ENCODE measurements at regions not wholly inside any gene's neighbourhood (a gene's known extent, or its start where the extent isn't known, plus 50 kb on each side); places are given as distances from the start of the nearest gene placed in this dataset.

DNA sequence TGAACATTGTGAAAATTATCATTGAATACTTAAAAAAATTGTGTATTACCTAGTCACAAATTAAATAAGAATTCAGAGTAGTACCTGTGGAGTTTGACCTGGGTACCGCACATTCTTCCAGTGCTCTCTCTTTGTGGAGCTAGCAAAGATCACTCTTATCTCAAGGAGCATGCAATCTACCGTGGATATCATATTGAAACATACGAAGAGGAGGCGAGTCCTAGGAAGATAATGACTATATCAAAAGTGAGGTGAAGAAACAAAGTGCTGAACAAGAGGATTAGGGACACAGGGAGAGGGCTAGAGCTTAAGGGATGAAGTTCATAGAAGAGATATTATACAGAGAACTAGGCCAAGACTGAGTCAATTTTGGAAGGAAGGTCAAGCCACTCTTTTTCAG, 55.9 kb upstream of the NR3C1 start:
- no peak for DNase-seq
- H3K27me3 ChIP-seq (replicated peaks in 1 of 7): no peaks in the 10 kb centered on the region
- H3K36me3 ChIP-seq: no peaks in the 10 kb centered on the region
- TF ChIP-seq, protein P1, sequence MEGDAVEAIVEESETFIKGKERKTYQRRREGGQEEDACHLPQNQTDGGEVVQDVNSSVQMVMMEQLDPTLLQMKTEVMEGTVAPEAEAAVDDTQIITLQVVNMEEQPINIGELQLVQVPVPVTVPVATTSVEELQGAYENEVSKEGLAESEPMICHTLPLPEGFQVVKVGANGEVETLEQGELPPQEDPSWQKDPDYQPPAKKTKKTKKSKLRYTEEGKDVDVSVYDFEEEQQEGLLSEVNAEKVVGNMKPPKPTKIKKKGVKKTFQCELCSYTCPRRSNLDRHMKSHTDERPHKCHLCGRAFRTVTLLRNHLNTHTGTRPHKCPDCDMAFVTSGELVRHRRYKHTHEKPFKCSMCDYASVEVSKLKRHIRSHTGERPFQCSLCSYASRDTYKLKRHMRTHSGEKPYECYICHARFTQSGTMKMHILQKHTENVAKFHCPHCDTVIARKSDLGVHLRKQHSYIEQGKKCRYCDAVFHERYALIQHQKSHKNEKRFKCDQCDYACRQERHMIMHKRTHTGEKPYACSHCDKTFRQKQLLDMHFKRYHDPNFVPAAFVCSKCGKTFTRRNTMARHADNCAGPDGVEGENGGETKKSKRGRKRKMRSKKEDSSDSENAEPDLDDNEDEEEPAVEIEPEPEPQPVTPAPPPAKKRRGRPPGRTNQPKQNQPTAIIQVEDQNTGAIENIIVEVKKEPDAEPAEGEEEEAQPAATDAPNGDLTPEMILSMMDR (IDR thresholded peaks at IDR 0.05 in 8 of 11, conservative IDR thresholded peaks at IDR 0.05 in 3 of 11): no peak
- TF ChIP-seq POLR2A (IDR thresholded peaks at IDR 0.05) (no peak), POLR2AphosphoS5 (IDR thresholded peaks at IDR 0.05) (no peak)
- intact Hi-C loops (cut with DNase I; ENCODE audit: low total_unique reads): no loop called here
- no peak overlapping the region for H3K4me3 ChIP-seq
- H3K4me1 ChIP-seq: no peaks in the 10 kb centered on the region
- no peaks in the 10 kb centered on the region for H3K9me3 ChIP-seq
- H3K27ac ChIP-seq: no peak overlapping the region
- WGBS, 5 donors: 91 to 97% (median 96%) methylated on average over 4 of the region's 4 CpGs

DNA sequence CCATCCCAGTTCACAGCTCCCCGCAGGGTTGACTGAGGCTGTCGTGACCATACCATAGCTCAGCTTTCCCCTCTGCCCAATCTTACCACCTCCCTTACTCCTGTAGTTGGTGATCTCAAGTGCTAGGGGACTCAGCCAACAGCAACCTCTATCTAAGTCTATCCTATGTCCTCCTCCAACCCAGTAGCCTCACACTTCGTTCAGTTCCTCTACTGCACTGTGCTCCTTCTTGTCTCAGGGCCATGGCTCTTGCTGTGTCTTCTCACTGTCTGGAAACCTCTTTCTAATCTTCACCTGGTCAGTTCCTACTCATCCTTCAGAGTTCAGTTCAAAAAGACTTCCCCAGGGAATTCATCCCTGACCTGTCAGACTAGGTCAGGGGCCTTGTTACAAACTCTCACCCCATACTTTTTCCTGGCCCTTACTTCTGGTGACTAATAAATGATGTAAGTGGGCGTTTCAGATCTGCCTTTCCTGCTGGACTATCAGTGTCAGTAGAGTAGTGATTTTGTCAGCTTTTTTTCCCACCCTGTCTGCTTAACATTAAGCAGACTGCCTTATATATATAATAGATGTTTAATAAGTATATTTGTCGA, 53.6 kb upstream of the NR3C1 start:
- intact Hi-C loops (cut with DNase I; ENCODE audit: low total_unique reads): no loop called here
- H3K4me1 ChIP-seq: peaks cover 0 to 4% (median 0%) of the 10 kb centered on the region in 6 donors
- H3K27me3 ChIP-seq (replicated peaks in 1 of 7): no peaks in the 10 kb centered on the region
- WGBS, 5 donors: 75 to 84% (median 81%) methylated on average over 5 of the region's 5 CpGs
- no peaks in the 10 kb centered on the region for H3K36me3 ChIP-seq
- DNase-seq: no peak
- H3K9me3 ChIP-seq: no peaks in the 10 kb centered on the region
- TF ChIP-seq, protein P1 (IDR thresholded peaks at IDR 0.05 in 8 of 11, conservative IDR thresholded peaks at IDR 0.05 in 3 of 11): no peak
- TF ChIP-seq POLR2AphosphoS5 (IDR thresholded peaks at IDR 0.05): no peak
- TF ChIP-seq POLR2A (IDR thresholded peaks at IDR 0.05): no peak
- H3K27ac ChIP-seq: no peak overlapping the region
- no peak overlapping the region for H3K4me3 ChIP-seq

DNA sequence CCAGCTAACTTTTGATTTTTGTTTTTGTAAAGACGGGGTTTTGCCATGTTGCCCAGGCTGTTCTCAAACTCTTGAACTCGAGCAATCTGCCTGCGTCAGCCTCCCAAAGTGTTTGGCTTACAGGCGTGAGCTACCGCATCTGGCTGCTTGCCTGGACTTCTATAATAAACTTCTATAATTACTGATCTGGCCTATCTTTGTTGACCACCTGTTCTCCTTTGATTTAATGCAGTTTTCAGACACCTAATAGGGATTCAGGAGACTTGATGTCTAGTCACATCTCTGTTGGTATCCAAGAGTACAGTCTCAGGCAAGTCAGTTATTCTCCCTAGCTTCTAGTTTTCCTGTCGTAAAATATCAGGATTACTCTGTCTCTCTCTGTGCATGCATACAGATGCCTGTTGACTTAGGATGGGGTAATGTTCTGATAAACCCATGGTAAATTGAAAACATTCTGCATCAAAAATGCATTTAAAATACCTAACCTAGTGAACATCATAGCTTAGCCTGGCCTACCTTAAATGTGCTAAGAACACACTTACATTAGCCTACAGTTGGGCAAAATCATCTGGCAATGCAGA, 51.5 kb upstream of the NR3C1 start:
- H3K4me3 ChIP-seq: no peak overlapping the region
- H3K27ac ChIP-seq: no peak overlapping the region
- intact Hi-C loops (cut with DNase I; ENCODE audit: low total_unique reads): no loop called here
- no peak for DNase-seq
- 95 to 97% (median 95%) methylated on average over 6 of the region's 6 CpGs for WGBS, 5 donors
- H3K4me1 ChIP-seq: peaks cover 0 to 4% (median 0%) of the 10 kb centered on the region in 6 donors
- no peaks in the 10 kb centered on the region for H3K9me3 ChIP-seq
- no peaks in the 10 kb centered on the region for H3K27me3 ChIP-seq (replicated peaks in 1 of 7)
- TF ChIP-seq POLR2AphosphoS5 (IDR thresholded peaks at IDR 0.05) (no peak), POLR2A (IDR thresholded peaks at IDR 0.05) (no peak)
- TF ChIP-seq, protein P1 (IDR thresholded peaks at IDR 0.05 in 8 of 11, conservative IDR thresholded peaks at IDR 0.05 in 3 of 11): no peak
- no peaks in the 10 kb centered on the region for H3K36me3 ChIP-seq

DNA sequence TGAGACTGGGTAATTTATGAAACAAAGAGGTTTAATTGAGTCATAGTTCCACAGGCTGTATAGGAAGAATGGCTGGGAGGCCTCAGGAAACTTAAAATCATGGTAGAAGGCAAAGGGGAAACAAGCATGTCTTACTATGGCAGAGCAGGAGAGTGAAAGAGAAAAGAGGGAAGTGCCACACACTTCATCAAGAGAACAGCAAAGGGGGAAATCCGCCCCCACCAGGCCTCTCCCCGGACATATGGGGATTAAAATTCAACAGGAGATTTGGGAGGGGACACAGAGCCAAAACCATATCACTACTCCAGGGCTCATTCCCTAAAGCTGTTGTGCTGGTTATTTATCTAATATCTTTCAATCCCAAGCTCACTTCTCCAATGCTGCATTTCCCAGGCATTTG, 50.2 kb upstream of the NR3C1 start:
- TF ChIP-seq POLR2A (IDR thresholded peaks at IDR 0.05) (no peak), POLR2AphosphoS5 (IDR thresholded peaks at IDR 0.05) (no peak)
- TF ChIP-seq, protein P1 (IDR thresholded peaks at IDR 0.05 in 8 of 11, conservative IDR thresholded peaks at IDR 0.05 in 3 of 11): no peak
- no peak overlapping the region for H3K4me3 ChIP-seq
- no peaks in the 10 kb centered on the region for H3K9me3 ChIP-seq
- WGBS, 5 donors: 35 to 65% (median 53%) methylated on average over 2 of the region's 2 CpGs
- H3K27me3 ChIP-seq (replicated peaks in 1 of 7): no peaks in the 10 kb centered on the region
- no peaks in the 10 kb centered on the region for H3K36me3 ChIP-seq
- intact Hi-C loops (cut with DNase I; ENCODE audit: low total_unique reads): no loop called here
- H3K27ac ChIP-seq: no peak overlapping the region
- no peak for DNase-seq
- peaks cover 0 to 4% (median 0%) of the 10 kb centered on the region in 6 donors for H3K4me1 ChIP-seq

Small RNA genes in the stretch of these regions (microRNA-seq; reads per million reads assigned to microRNA genes)
- 0 reads per million in 3 donors for gene MIR5197

Small RNA genes in the stretch of these regions (small RNA-seq; reads per million reads assigned to genes)
- gene MIR5197: 0 reads per million in 4 donors
- 0 reads per million in 4 donors for gene RNU7-156P

All from spleen (tissue), 11 donors.